ENCODE measurements at regions not wholly inside any gene's neighbourhood (a gene's known extent, or its start where the extent isn't known, plus 50 kb on each side); places are given as distances from the start of the nearest gene placed in this dataset.

DNA sequence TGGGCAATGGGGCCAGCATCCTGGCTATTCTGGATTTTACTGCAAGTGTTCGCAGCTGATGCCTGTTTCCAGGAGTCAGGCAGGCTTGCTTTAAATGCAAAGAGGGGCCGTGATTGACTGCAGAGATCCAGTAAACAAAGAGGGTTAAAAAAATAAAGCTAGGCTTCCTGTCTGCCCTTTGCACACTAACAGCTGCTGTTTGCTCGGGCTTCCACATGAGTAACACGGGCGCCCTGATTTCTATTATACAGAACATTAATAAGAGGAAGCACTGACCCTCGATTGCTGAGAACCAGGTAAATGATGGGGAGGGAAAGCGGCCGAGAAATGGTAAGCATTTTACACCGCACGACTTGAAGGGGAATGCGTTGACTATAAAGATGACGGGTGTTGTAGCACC is 254.2 kb upstream of the ZNF507 start:
- no peak for DNase-seq (ENCODE audit: low read depth, low spot score)

DNA sequence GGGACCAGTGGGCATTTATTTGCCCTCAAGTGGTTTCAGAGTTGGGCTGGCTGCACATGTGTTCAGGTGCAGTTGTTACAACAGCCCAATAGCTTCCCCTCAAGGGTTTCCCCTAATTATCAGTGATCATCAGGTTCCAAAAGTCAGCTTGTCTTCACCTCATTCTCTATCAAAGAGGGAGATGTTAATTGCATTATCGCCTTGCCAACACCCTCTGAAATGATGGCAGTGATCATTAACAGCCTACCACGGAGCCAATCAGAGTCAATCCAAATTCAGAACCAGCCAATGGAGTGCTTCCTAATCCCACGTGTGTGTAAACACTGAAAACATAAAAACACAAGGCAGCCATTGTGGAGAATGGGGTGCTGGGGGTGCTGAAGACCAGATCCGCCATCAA is 248.4 kb upstream of the ZNF507 start:
- DNase-seq (ENCODE audit: low read depth, low spot score): no peak

DNA sequence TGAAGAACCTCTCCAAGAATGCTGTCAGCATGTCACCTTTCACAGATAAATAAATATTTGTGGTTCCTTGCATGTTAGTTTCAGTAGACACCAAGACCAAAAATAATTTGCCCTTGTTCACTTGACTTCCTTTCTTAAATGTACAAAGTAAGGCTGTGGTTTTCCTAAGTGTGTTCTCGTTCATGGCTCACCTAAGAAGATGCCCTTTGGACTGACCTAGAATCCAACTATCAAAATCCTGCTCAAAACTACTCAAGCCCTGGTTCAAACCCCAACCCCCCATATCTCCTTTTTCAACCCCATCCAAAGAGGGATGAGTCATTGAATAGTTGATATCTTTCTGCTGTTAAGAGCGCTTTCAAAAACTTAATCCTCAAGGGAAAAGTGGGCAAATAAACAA is 247.8 kb upstream of the ZNF507 start:
- DNase-seq (ENCODE audit: low read depth, low spot score): no peak

DNA sequence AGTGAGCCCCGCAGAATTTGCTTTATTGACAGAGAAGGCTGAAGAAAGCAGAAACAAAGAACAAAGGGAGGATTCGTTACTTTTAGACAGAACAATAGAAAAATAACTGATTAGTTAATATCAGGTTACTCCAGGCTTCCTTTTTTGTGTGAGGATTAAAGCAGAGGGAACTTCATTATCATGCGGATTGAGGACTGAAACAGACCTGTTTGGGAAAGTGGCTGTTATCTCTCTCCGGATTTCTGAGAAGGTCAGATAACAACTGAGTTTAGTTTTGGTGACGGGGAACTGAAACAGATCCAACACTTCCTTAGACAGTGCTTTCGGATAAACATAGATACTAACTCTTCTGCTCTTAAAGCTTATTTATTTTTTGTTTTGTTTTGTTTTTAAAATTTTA is 246.4 kb upstream of the ZNF507 start:
- DNase-seq (ENCODE audit: low read depth, low spot score): no peak

DNA sequence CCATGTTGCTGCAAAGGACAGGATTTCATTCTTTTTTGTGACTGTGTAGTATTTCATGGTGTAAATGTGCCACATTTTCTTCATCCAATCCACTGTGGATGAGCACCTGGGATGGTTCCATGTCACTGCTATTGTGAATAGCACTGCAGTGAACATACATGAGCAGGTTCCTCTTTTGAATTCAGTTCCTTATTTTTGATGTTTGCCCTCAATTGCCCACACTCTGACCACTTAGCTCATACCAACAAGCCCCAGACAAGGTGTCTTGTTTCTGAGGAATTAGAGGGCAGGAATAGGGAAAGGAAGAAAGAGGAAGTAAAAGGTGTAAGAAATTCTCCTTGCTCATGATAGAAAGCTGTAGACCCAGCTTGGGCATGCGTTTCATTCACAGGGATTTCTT is 244.2 kb upstream of the ZNF507 start:
- DNase-seq (ENCODE audit: low read depth, low spot score): no peak

DNA sequence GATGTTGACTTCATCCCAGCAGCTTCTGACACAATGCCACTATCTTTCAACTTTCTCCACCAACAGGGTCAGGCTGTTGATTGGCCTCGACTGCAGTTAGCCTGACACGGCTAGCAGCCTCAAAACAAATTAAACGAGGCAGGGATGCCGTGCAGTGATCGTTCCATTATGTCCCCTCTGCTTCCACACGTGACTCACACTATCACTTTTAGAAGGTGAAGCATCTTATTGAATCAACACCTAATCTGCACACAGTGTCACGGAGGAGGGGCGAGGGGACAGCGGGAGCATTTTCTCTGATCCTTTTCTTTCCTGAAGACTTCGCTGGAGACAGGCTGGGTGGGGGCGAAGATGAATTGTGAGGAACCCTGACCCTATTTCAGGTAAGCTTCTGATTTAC is 241.9 kb upstream of the ZNF507 start:
- DNase-seq (ENCODE audit: low read depth, low spot score): no peak

DNA sequence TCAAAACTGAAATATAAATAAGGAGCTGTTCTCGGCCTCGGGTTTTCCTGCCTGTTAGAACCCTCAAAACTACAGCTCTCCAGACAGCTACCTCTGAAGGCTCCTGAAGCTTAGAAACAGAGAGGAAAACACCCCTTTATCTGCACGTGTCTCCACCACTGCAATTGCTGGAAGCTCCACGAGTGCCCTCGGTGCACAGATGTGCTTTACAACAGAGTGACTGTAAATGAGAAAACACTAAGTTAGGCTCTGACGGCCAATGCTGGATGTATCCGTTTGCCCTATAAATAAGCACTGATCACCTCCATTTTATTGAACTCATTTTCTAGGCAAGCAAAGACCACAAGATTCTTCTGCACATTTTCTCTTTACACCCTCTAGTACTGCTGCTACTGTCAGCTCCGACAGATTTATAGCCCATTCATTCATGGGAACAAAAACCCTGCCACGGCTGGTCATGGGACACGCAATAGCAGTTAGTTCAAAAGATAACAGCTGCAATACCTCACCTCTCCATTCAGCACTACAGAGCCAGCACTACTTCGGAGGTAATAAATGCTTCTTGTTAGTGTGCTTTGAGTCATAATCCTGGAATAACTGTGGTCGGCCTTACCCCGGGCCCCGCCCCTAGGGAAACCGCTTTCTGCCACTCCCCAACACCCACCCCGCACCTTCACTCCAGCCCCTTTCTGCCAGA is 241.1 kb upstream of the ZNF507 start:
- DNase-seq (ENCODE audit: low read depth, low spot score): no peak

DNA sequence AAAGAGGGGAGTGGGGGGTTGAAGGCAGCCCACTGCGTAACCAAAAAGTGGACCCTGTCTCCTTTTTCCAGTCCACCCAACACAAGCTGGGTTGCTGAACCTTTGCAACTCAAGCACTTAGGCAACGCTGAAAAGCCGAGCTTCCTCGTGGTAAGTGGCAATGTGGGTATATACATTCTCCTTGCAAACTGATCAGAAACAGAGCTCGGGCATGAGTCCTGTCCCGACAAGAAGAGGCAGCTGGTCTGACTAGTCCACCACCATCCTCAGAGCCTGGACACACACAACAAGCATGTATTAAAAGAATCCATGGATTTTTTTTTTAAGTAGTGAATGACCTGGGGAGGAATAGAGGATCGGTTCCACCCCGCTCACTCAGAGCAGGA is 240.6 kb upstream of the ZNF507 start:
- no peak for DNase-seq (ENCODE audit: low read depth, low spot score)

DNA sequence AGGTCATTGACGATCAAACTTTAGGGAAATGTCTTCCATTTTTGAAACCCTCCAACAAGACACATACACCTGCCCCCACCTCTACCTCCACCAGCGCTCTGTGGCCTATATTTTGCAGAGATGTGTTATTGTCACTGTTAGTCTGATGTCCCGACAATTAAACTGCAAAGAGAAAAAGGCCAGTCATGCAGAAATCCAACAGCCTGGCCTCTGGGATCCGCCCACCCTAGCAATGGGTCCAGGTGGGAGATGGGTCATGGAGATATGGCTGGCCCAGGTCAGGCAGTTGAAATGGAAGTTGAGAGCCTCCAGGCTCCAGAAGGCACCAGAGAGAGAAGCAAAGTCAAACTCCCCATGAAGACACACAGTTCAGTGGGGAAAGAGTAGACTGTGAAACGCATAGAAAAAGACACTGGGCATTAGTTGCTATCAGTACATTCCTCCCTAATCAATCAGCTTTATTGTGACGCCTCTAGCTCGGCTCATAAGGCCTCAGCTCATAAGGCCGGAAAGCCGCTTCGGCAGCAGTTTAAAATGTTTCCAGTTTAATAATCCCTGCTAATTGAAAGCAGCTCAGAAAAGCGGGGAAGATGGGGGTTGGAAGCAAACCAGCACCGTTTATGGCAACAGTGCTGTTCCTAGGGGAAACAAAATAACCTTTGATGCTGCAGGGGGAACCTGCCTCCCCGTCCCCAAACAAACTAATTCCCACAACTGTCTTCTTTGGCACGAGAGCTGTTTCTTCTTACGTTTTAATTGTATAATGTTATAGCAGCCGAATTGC is 239.7 kb upstream of the ZNF507 start:
- no peak for DNase-seq (ENCODE audit: low read depth, low spot score)

DNA sequence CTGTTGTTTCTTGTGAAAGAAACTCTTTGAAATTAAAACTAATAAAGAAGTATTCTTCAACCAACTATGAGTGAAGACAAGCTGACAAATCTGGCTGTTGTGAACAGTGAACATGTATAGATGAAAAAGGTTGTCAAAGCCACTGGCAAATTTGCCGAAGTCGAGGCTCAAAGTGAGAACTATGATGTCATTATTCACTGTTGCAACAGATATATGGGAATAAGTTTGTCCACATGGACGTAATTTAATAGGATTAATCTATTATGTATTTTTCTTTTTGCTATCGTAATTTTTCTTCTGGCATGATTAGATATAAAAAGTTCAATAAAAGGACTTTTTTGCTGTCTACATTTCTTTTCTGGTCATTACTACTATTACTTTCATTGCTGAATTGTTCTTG is 223.2 kb upstream of the ZNF507 start:
- DNase-seq (ENCODE audit: low read depth, low spot score): no peak

DNA sequence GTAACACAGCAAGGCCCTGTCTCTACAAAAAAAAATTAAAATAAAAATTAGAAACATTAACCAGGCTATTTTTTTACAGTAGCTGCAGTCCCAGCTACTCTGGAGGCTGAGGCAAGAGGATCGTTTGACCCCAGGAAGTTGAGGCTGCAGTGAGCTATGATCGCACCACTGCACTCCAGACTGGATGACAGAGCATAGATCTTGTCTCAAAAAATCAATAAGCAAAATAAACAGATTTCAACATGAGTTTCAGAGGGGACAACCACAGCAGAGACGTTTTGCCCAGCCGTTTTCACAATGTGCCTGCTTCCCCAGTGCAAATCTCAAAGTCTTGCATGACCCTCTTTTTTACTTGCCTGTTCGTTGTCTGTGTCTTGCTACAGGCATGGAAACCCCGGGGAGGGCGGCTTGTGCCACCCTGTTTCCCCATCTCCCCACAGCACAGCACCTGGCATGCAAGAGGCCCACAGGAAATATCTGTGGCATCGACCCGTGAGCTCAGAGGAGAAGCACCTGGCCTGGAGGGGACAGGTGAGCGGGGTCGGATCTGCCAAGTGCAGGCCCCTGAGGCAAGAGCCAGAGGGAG is 222.0 kb upstream of the ZNF507 start:
- no peak for DNase-seq (ENCODE audit: low read depth, low spot score)

DNA sequence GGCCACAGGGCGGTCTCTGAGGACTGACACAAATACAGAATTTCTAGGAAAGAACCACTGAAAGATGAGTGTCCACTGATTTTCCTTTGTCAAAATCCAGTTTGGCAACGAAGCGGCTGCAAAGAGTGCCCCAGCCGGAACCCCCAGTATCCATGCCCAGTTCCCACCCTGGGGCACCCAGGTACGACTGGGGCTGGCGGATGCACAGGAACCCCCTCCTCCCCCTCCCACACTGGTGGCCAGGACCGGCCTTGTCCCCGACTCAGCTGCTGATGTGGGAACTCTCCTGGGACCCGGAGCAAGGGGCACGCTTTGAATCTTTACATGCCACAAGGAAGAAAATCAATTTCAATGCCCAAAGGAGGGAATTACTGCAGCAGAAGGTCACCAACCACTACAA is 220.8 kb upstream of the ZNF507 start:
- no peak for DNase-seq (ENCODE audit: low read depth, low spot score)

DNA sequence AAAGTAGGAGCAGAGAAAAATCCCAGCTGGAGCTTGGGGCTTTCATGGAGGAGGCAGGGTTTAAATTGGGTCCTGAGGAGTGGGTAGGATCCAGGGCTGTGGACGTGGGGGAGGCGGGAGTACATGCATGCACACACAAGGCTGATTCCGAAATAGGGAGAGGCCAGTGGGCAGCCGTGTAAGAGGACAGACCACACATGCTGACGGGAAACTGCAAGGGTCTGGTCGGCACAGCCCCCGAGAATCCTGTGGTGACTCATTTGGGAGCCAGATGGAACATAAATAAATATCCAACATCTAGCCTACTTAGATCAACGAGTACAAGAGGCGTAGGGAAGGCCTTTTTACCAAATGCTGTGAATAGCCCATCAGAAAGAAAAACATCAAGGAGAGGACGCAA is 216.3 kb upstream of the ZNF507 start:
- no peak for DNase-seq (ENCODE audit: low read depth, low spot score)

DNA sequence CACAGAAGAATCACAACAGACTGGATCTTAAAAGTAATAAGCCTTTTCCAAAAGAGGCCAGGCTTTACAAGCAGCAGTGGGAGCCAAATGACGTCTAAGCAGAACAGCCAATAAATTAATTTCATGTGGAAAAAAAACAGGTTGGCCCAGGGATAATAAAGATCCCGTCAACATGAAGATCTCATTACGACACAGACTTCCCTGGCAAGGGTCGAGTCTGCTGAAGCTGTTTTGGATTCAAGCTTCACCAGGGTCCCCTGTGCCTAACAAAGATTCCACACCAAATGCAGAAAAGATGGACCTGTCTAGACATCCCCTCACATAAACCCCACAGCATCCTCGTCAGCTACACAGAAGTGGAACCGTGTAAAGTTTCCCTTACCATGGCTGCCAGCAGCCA is 215.1 kb upstream of the ZNF507 start:
- no peak for DNase-seq (ENCODE audit: low read depth, low spot score)

DNA sequence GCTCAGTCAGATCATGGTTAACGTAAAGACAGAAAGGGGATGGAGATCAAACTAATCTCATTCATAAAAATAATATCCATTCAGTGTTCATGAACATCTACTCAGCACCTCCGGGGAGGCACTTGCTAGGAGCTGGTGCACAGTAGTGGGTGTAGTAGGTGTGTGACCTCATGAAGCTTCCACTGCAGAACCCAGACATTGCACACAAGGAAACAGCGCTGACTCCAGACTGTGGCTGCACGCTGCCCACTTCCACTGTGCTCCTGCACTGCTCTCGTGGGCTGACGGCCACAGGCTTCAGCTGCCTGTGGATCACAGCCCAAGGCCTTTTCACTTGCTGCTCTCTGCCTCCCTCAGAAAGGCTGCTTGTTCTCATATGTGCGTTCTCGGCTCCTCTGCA is 214.4 kb upstream of the ZNF507 start:
- DNase-seq (ENCODE audit: low read depth, low spot score): no peak

DNA sequence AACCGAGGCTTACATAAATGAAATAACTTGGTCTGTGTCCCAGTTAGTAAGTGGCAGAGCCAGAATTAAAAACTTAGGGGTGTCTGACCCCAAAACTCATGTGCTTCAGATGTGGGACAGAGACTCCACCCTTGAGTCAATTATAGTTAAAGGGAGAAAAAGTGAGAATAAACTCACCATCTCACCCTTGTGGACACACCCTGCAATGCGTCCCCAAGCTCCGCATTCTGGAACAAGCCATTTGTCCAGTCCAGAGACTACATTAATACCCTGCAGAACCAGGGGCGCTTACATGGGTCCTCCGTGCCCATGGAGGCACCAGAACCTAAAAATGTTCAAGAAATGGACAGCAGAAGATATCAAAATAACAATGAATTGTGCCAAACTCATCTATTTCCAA is 207.0 kb upstream of the ZNF507 start:
- DNase-seq (ENCODE audit: low read depth, low spot score): no peak

DNA sequence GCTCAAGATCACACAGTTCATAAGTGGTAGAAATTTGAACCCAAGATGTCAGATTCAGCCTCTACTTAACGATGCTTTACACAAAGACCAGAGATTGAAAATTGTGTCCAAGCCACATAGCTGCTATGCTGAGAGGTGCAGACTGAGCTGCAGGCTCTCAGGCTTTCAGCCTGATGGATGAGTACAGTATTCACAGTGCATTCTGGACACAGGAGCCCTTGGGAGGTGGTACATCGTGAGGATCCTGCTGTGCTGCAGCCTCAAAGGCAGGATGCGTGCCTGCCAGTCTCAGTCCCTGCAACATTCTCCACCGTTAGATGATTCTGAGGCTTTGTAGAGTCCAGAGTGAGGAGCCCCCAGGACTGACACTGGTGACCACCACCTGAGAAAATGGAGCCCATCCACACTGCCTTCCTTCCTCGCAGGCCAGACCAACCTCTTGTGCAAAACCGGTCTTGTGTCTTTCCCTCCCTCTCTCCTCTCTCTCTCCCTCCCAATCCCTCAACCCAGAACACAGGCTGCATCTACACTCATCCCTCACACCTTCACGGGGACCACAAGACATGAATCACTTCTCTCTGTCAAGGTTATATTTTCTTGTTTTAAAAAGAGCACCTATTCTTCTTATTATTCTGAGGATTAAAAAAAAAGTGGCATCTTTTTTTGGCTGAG is 203.4 kb upstream of the ZNF507 start:
- DNase-seq (ENCODE audit: low read depth, low spot score): no peak

DNA sequence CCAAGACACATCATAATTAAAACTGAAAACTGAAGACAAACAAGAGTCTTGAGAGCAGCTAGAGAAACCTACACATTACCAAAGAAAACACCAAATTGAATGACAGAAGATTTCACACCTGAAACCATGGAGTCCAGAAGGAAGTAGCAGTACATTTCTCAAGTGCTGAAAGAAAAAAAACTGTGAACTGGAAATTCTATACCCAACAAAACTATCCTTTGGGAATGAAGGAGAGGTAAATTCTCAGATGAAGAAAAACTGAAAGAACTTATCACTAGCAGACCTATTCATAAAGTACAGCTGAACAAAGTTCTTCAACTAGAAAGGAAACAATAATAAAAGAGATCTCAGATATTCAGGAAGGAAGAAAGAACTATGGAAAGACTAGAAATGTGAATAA is 198.7 kb upstream of the ZNF507 start:
- no peak for DNase-seq (ENCODE audit: low read depth, low spot score)

DNA sequence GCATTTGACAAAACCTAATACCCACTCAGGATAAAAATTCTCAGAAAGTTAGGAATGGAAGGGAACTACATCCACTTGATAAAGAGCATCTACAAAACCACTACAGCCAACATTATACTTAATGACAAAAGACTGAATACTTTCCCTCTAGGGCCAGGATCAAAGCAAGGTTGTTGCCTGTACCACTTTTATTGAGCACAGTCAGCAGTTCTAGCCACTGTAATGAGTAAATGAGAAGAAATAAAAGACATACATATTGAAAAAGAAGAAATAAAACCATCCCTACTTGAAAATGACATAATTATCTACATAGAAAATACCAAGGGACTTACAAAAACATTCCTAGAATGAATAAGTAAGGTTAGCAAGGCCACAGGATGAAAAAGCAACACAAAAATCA is 194.8 kb upstream of the ZNF507 start:
- no peak for DNase-seq (ENCODE audit: low read depth, low spot score)

DNA sequence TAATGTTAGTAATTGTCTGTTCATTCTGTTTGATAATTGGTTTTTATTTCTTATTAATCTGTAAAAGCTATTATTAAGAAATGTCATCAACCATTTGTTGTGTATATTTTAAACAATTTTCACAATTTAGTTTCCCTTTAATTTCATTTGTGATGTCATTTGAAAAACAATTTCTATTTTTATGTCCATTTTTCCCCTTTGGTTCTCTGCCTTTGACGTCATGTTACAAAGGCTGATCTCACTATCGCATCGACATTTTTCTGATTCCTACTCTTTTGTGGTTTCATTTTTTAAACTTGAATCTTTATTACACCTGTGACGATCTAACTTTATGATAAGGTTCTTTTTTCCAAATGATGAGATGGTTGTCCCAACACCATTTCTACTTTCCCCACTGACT is 191.0 kb upstream of the ZNF507 start:
- no peak for DNase-seq (ENCODE audit: low read depth, low spot score)

DNA sequence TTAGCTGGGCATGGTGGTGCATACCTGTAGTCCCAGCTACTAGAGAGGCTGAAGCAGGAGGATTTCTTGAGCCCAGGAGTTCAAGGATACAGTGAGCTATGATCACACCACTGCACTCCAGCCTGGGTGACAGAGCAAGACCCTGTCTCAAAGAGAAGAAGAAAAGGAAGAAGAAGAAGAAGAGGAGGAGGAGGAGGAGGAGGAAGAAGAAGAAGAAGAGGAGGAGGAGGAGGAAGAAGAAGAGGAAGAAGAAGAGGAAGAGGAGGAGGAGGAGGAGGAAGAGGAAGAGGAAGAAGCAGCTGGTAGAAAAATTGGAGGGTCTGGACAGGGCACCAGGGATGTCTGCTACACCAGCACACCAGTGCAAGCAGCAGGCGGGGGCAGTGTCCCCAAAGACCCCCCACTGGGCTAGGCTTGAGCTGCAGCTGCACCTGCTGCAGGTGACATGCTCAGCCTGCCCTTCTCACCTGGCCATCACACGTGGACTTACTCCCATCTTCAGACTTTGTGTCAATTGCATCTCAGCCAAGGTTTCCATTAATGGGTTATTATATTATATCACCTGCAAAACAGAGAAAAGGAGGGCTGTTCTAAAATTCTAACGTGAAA is 180.9 kb upstream of the ZNF507 start:
- no peak for DNase-seq (ENCODE audit: low read depth, low spot score)

DNA sequence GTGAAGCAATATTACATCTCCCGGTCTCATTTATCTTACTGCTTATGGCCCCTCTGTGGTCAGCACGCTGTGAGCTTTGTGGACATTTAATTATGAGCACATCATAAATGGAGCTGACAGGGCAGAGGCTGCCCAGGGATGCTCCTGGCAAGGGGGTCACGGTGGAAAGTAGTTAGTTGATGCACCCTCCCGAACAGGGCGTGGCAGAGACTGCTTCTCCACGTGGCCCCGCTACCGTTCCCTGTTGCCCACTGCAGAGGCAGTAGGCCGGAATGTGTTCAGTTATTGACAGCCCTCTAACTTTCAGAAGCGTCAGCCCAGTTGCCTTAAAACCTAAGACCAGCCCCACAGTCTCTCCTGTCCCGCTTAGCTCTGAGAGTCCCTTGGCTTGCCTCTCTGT is 180.3 kb upstream of the ZNF507 start:
- DNase-seq (ENCODE audit: low read depth, low spot score): no peak

Measured in pulmonary artery endothelial cell (primary cell).